GM23338 (cell line): ENCODE measurements at regions not wholly inside any gene's neighbourhood (a gene's known extent, or its start where the extent isn't known, plus 50 kb on each side); places are given as distances from the start of the nearest gene placed in this dataset.

Experiments
- ATAC-seq: fragments of 200-7000 bp; cut with Tn5 transposase; 3 replicates; pipeline ENCODE4 v1.9.1; 2020
- DNase-seq: peaks from one replicate; pipeline ENCODE4 v3.0.0-alpha.2; 2015; ENCODE audit warnings: low spot score
- H2AFZ ChIP-seq: fragments of 200-600 bp; sonication (generic); 2 replicates; pipeline ENCODE4 v1.8.0; 2016; ENCODE audit warnings: antibody characterized with exemption, mild to moderate bottlenecking, moderate library complexity
- H3F3A ChIP-seq: fragments of 200-600 bp; sonication (generic); replicated peaks from 2 replicates; pipeline ENCODE4 v1.8.0; 2017; ENCODE audit warnings: antibody characterized with exemption, mixed run types, low read depth
- H3K27ac ChIP-seq: fragments of 200-600 bp; sonication (generic); 2 replicates; pipeline ENCODE4 v1.6.1; 2016; ENCODE audit warnings: low read depth
- H3K27me3 ChIP-seq: fragments of 200-600 bp; sonication (generic); 2 replicates; pipeline ENCODE4 v1.8.0; 2016; ENCODE audit warnings: mild to moderate bottlenecking, mixed run types, moderate library complexity; ENCODE audit not compliant: insufficient read depth
- H3K36me3 ChIP-seq: fragments of 200-600 bp; sonication (generic); 2 replicates; pipeline ENCODE4 v1.8.0; 2016; ENCODE audit warnings: mild to moderate bottlenecking; ENCODE audit not compliant: insufficient read depth
- H3K4me1 ChIP-seq: fragments of 200-600 bp; sonication (generic); 2 replicates; pipeline ENCODE4 v1.8.0; 2016; ENCODE audit warnings: mild to moderate bottlenecking, moderate library complexity; ENCODE audit not compliant: insufficient read depth
- H3K4me2 ChIP-seq: fragments of 200-600 bp; sonication (generic); 2 replicates; pipeline ENCODE4 v1.7.1; 2017; ENCODE audit warnings: mixed run types
- H3K4me3 ChIP-seq: fragments of 200-600 bp; sonication (generic); 2 replicates; pipeline ENCODE4 v1.6.1; 2016; ENCODE audit warnings: mixed run types
- H3K79me2 ChIP-seq: fragments of 200-600 bp; sonication (generic); replicated peaks from 2 replicates; pipeline ENCODE4 v1.8.0; 2017; ENCODE audit warnings: mild to moderate bottlenecking; ENCODE audit not compliant: insufficient read depth
- H3K9me2 ChIP-seq: fragments of 200-600 bp; sonication (generic); 2 replicates; pipeline ENCODE4 v1.8.0; 2017; ENCODE audit not compliant: insufficient read depth
- H4K20me1 ChIP-seq: fragments of 200-600 bp; sonication (generic); replicated peaks from 2 replicates; pipeline ENCODE4 v1.8.0; 2017; ENCODE audit warnings: mild to moderate bottlenecking; ENCODE audit not compliant: insufficient read depth
- H3K27ac Mint-ChIP-seq: 2 replicates; pipeline ENCODE4 v1.8.0; 2020; ENCODE audit warnings: inconsistent platforms, mild to moderate bottlenecking, moderate library complexity, mixed read lengths
- H3K27me3 Mint-ChIP-seq: 3 replicates; pipeline ENCODE4 v1.8.0; 2022; ENCODE audit warnings: low read depth, mild to moderate bottlenecking, moderate library complexity, mixed read lengths, inconsistent platforms; ENCODE audit not compliant: insufficient read depth, poor library complexity
- H3K36me3 Mint-ChIP-seq: 3 replicates; pipeline ENCODE4 v1.8.0; 2021; ENCODE audit warnings: low read depth, mild to moderate bottlenecking, inconsistent platforms, moderate library complexity, mixed read lengths
- H3K4me1 Mint-ChIP-seq: 3 replicates; pipeline ENCODE4 v1.8.0; 2020; ENCODE audit warnings: mild to moderate bottlenecking, inconsistent platforms, mixed read lengths
- H3K4me3 Mint-ChIP-seq: 3 replicates; pipeline ENCODE4 v1.8.0; 2021; ENCODE audit warnings: moderate library complexity, mild to moderate bottlenecking, inconsistent platforms, mixed read lengths
- H3K9me3 Mint-ChIP-seq: 3 replicates; pipeline ENCODE4 v1.8.0; 2020; ENCODE audit warnings: moderate library complexity, mild to moderate bottlenecking, inconsistent platforms, mixed read lengths
- EZH2 ChIP-seq: fragments of 200-600 bp; sonication (generic); IDR thresholded peaks from one replicate; pipeline ENCODE4 v1.8.0; 2017; ENCODE audit warnings: antibody characterized with exemption, mild to moderate bottlenecking, low read depth; ENCODE audit not compliant: unreplicated experiment
- JUNB ChIP-seq: IDR thresholded peaks from one replicate; pipeline ENCODE4 v1.6.1; 2016; ENCODE audit warnings: antibody characterized with exemption; ENCODE audit not compliant: unreplicated experiment
- ZNF331 ChIP-seq: fragments of 250-450 bp; sonication (Bioruptor Pico); IDR thresholded peaks from 2 replicates; pipeline ENCODE4 v1.5.0; 2020; ENCODE audit warnings: low read depth, mild to moderate bottlenecking, moderate library complexity
- ZNF462 ChIP-seq: fragments of 250-450 bp; sonication (Bioruptor Pico); IDR thresholded peaks from 2 replicates; pipeline ENCODE4 v1.5.0; 2020; ENCODE audit warnings: mild to moderate bottlenecking, moderate library complexity

GRCh38 chr2:12335131-12335530, 381.6 kb upstream of the TRIB2 start:
- no peak overlapping the region for H3K27ac Mint-ChIP-seq

More at GRCh38 chr2:12335131-12335530, 381.6 kb upstream of the TRIB2 start:
- no peaks in the 10 kb centered on the region for H3K36me3 ChIP-seq
- no peaks in the 10 kb centered on the region for H3K79me2 ChIP-seq
- ATAC-seq (no peak), DNase-seq (no peak)
- H3F3A ChIP-seq, result no peaks in the 10 kb centered on the region
- H3K4me3 ChIP-seq, result no peak overlapping the region
- Mint-ChIP-seq H3K4me3 (no peak overlapping the region), H3K36me3 (no peaks in the 10 kb centered on the region; the same call in 2 of the 3 replicates), H3K27me3 (peaks cover 2% of the 10 kb centered on the region), H3K4me1 (no peaks in the 10 kb centered on the region), H3K9me3 (peaks cover 6% of the 10 kb centered on the region; the same call in 2 of the 3 replicates)
- peaks cover 12% of the 10 kb centered on the region; the same call in 1 of the 2 replicates for H3K9me2 ChIP-seq
- H2AFZ ChIP-seq, result no peak overlapping the region
- H3K27me3 ChIP-seq, result no peaks in the 10 kb centered on the region
- H4K20me1 ChIP-seq, result no peaks in the 10 kb centered on the region
- H3K27ac ChIP-seq, result no peak overlapping the region
- H3K4me1 ChIP-seq, result no peaks in the 10 kb centered on the region
- H3K4me2 ChIP-seq, result no peak overlapping the region
- TF ChIP-seq ZNF331 (CRISPR knock-in tag) (no peak), EZH2 (no peak), JUNB (no peak), ZNF462 (no peak)
